ENCODE measurements at regions not wholly inside any gene's neighbourhood (a gene's known extent, or its start where the extent isn't known, plus 50 kb on each side); places are given as distances from the start of the nearest gene placed in this dataset.

- H3K9me3 ChIP-seq (ENCODE audit: control insufficient read depth in 2 of 2, insufficient read depth in 1 of 2, low read length in 1 of 2): no peaks in the 10 kb centered on the region
- no peak for DNase-seq (ENCODE audit: low read depth in 6 of 9, low spot score in 9 of 9)
- WGBS: 93% methylated on average over 1 of the region's 1 CpG
- H3K27me3 ChIP-seq (ENCODE audit: control insufficient read depth in 2 of 2, insufficient read depth in 1 of 2, low read length in 1 of 2): no peaks in the 10 kb centered on the region
- H3K27ac ChIP-seq (ENCODE audit: low read depth in 1 of 2, low read length in 1 of 2): no peak overlapping the region
- no peaks in the 10 kb centered on the region for H3K36me3 ChIP-seq (ENCODE audit: control insufficient read depth in 2 of 2, insufficient read depth in 2 of 2, low read length in 1 of 2)
- H3K4me3 ChIP-seq (ENCODE audit: low read length in 2 of 2): no peak overlapping the region
- no peaks in the 10 kb centered on the region for H3K4me1 ChIP-seq (ENCODE audit: control insufficient read depth in 2 of 2, insufficient read depth in 2 of 2, low read length in 2 of 2)
Observed at GRCh38 chr21:15400905-15401304, 328.9 kb upstream of the USP25 start.

DNA sequence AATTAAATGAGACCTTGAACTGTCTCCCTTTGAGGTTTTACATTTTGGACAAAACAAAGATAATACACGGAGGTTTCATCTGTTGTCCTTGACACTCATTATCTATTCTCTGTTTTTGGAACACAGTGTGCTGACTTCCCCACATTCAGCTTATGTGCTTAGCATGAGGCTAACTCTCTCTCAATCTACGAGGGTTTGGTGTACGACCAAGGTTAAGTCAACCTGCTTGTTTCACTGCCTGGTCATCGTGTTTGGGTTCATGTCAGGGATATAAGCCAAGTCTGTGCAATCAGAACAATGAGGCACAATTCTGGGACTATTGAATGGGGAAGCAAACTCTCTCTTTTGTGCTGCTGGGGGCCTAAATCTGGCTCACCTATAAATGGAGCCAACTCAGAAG lies 328.5 kb upstream of the USP25 start:
- no peak overlapping the region for H3K4me3 ChIP-seq (ENCODE audit: low read length in 2 of 2)
- no peaks in the 10 kb centered on the region for H3K36me3 ChIP-seq (ENCODE audit: control insufficient read depth in 2 of 2, insufficient read depth in 2 of 2, low read length in 1 of 2)
- no peak for DNase-seq (ENCODE audit: low read depth in 6 of 9, low spot score in 9 of 9)
- H3K27ac ChIP-seq (ENCODE audit: low read depth in 1 of 2, low read length in 1 of 2): no peak overlapping the region
- H3K9me3 ChIP-seq (ENCODE audit: control insufficient read depth in 2 of 2, insufficient read depth in 1 of 2, low read length in 1 of 2): no peaks in the 10 kb centered on the region
- WGBS: 97% methylated on average over 4 of the region's 4 CpGs
- no peaks in the 10 kb centered on the region for H3K4me1 ChIP-seq (ENCODE audit: control insufficient read depth in 2 of 2, insufficient read depth in 2 of 2, low read length in 2 of 2)
- H3K27me3 ChIP-seq (ENCODE audit: control insufficient read depth in 2 of 2, insufficient read depth in 1 of 2, low read length in 1 of 2): no peaks in the 10 kb centered on the region

GRCh38 chr21:15405214-15405613 lies 324.6 kb upstream of the USP25 start:
- no peak for DNase-seq (ENCODE audit: low read depth in 6 of 9, low spot score in 9 of 9)
- Histone ChIP-seq H3K27ac (ENCODE audit: low read depth in 1 of 2, low read length in 1 of 2) (no peak overlapping the region), H3K4me3 (ENCODE audit: low read length in 2 of 2) (no peak overlapping the region), H3K9me3 (ENCODE audit: control insufficient read depth in 2 of 2, insufficient read depth in 1 of 2, low read length in 1 of 2) (no peaks in the 10 kb centered on the region), H3K36me3 (ENCODE audit: control insufficient read depth in 2 of 2, insufficient read depth in 2 of 2, low read length in 1 of 2) (no peaks in the 10 kb centered on the region), H3K4me1 (ENCODE audit: control insufficient read depth in 2 of 2, insufficient read depth in 2 of 2, low read length in 2 of 2) (no peaks in the 10 kb centered on the region), H3K27me3 (ENCODE audit: control insufficient read depth in 2 of 2, insufficient read depth in 1 of 2, low read length in 1 of 2) (no peaks in the 10 kb centered on the region)

DNA sequence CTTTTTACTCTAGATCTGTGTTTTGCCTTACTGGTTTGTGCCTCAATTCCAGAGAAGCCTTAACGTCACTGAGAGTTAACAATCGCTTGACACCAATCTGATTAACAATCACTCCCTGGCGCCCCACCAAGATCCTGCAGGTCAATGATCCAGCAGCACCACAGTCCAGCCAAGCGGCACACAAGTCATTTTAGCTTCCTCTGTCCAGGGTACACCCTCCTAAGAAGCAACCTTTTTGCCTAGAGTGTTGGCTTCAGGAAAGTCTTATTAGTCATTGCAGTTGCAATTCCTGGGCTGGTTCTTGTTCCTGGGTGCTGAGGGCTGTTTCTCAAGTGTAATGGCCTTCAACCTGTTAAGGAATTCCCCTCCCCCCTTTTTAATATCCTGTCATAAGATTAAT lies 323.0 kb upstream of the USP25 start:
- Histone ChIP-seq H3K36me3 (ENCODE audit: control insufficient read depth in 2 of 2, insufficient read depth in 2 of 2, low read length in 1 of 2) (no peaks in the 10 kb centered on the region), H3K27ac (ENCODE audit: low read depth in 1 of 2, low read length in 1 of 2) (no peak overlapping the region), H3K9me3 (ENCODE audit: control insufficient read depth in 2 of 2, insufficient read depth in 1 of 2, low read length in 1 of 2) (no peaks in the 10 kb centered on the region), H3K4me1 (ENCODE audit: control insufficient read depth in 2 of 2, insufficient read depth in 2 of 2, low read length in 2 of 2) (no peaks in the 10 kb centered on the region), H3K27me3 (ENCODE audit: control insufficient read depth in 2 of 2, insufficient read depth in 1 of 2, low read length in 1 of 2) (no peaks in the 10 kb centered on the region), H3K4me3 (ENCODE audit: low read length in 2 of 2) (no peak overlapping the region)
- DNase-seq (ENCODE audit: low read depth in 6 of 9, low spot score in 9 of 9): no peak
- 98% methylated on average over 4 of the region's 4 CpGs for WGBS

GRCh38 chr21:15407585-15407984 lies 322.2 kb upstream of the USP25 start:
- Histone ChIP-seq H3K27ac (ENCODE audit: low read depth in 1 of 2, low read length in 1 of 2) (no peak overlapping the region), H3K36me3 (ENCODE audit: control insufficient read depth in 2 of 2, insufficient read depth in 2 of 2, low read length in 1 of 2) (no peaks in the 10 kb centered on the region), H3K9me3 (ENCODE audit: control insufficient read depth in 2 of 2, insufficient read depth in 1 of 2, low read length in 1 of 2) (no peaks in the 10 kb centered on the region), H3K27me3 (ENCODE audit: control insufficient read depth in 2 of 2, insufficient read depth in 1 of 2, low read length in 1 of 2) (no peaks in the 10 kb centered on the region), H3K4me1 (ENCODE audit: control insufficient read depth in 2 of 2, insufficient read depth in 2 of 2, low read length in 2 of 2) (no peaks in the 10 kb centered on the region), H3K4me3 (ENCODE audit: low read length in 2 of 2) (no peak overlapping the region)
- no peak for DNase-seq (ENCODE audit: low read depth in 6 of 9, low spot score in 9 of 9)
- 97% methylated on average over 5 of the region's 5 CpGs for WGBS

GRCh38 chr21:15408089-15408488 lies 321.7 kb upstream of the USP25 start:
- no peak overlapping the region for H3K4me3 ChIP-seq (ENCODE audit: low read length in 2 of 2)
- WGBS: 97% methylated on average over 2 of the region's 2 CpGs
- no peaks in the 10 kb centered on the region for H3K4me1 ChIP-seq (ENCODE audit: control insufficient read depth in 2 of 2, insufficient read depth in 2 of 2, low read length in 2 of 2)
- H3K36me3 ChIP-seq (ENCODE audit: control insufficient read depth in 2 of 2, insufficient read depth in 2 of 2, low read length in 1 of 2): no peaks in the 10 kb centered on the region
- no peak for DNase-seq (ENCODE audit: low read depth in 6 of 9, low spot score in 9 of 9)
- H3K9me3 ChIP-seq (ENCODE audit: control insufficient read depth in 2 of 2, insufficient read depth in 1 of 2, low read length in 1 of 2): no peaks in the 10 kb centered on the region
- no peak overlapping the region for H3K27ac ChIP-seq (ENCODE audit: low read depth in 1 of 2, low read length in 1 of 2)
- H3K27me3 ChIP-seq (ENCODE audit: control insufficient read depth in 2 of 2, insufficient read depth in 1 of 2, low read length in 1 of 2): no peaks in the 10 kb centered on the region

DNA sequence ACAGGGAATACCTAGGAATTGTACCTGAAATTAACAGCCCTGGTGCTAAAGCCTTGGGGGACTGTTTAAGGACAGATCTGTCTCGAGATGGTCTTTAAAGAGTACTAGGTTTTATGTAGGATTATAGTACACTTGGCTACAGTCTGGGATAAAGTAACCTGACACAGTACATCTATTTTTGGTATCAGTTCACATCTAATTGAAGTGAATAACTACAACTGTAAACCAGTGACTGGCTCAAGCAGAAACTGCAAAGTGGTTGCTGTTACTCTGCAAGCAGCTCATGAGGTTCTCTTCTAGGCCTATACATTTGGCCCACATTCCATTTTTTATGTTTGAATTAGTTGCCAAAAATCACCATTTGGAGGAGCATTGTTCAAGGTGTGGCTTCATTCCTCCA lies 320.8 kb upstream of the USP25 start:
- H3K9me3 ChIP-seq (ENCODE audit: control insufficient read depth in 2 of 2, insufficient read depth in 1 of 2, low read length in 1 of 2): no peaks in the 10 kb centered on the region
- no peaks in the 10 kb centered on the region for H3K4me1 ChIP-seq (ENCODE audit: control insufficient read depth in 2 of 2, insufficient read depth in 2 of 2, low read length in 2 of 2)
- H3K4me3 ChIP-seq (ENCODE audit: low read length in 2 of 2): no peak overlapping the region
- H3K36me3 ChIP-seq (ENCODE audit: control insufficient read depth in 2 of 2, insufficient read depth in 2 of 2, low read length in 1 of 2): no peaks in the 10 kb centered on the region
- DNase-seq (ENCODE audit: low read depth in 6 of 9, low spot score in 9 of 9): no peak
- 90% methylated on average over 1 of the region's 1 CpG for WGBS
- H3K27me3 ChIP-seq (ENCODE audit: control insufficient read depth in 2 of 2, insufficient read depth in 1 of 2, low read length in 1 of 2): no peaks in the 10 kb centered on the region
- no peak overlapping the region for H3K27ac ChIP-seq (ENCODE audit: low read depth in 1 of 2, low read length in 1 of 2)

DNA sequence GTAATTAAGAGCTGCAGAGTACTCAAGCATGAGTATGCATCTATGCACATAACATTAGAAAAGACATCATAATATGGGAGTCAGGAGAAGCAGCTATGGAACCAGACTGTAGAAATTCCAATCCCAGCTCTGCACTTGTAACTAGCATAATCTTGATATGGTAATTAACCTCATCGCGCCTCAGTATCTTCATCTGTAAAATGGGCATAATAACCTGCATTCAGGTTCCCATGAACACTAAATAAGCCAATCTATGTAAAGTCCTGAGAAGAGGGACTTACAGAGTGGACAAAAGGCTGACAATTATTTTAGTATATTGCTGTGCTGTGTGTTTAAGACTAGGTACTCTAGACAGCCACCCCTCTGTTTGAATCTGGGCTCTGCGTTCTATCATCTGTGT lies 318.9 kb upstream of the USP25 start:
- Histone ChIP-seq H3K27ac (ENCODE audit: low read depth in 1 of 2, low read length in 1 of 2) (no peak overlapping the region), H3K9me3 (ENCODE audit: control insufficient read depth in 2 of 2, insufficient read depth in 1 of 2, low read length in 1 of 2) (no peaks in the 10 kb centered on the region), H3K36me3 (ENCODE audit: control insufficient read depth in 2 of 2, insufficient read depth in 2 of 2, low read length in 1 of 2) (no peaks in the 10 kb centered on the region), H3K4me1 (ENCODE audit: control insufficient read depth in 2 of 2, insufficient read depth in 2 of 2, low read length in 2 of 2) (no peaks in the 10 kb centered on the region), H3K27me3 (ENCODE audit: control insufficient read depth in 2 of 2, insufficient read depth in 1 of 2, low read length in 1 of 2) (no peaks in the 10 kb centered on the region), H3K4me3 (ENCODE audit: low read length in 2 of 2) (no peak overlapping the region)
- WGBS: 96% methylated on average over 3 of the region's 3 CpGs
- no peak for DNase-seq (ENCODE audit: low read depth in 6 of 9, low spot score in 9 of 9)

DNA sequence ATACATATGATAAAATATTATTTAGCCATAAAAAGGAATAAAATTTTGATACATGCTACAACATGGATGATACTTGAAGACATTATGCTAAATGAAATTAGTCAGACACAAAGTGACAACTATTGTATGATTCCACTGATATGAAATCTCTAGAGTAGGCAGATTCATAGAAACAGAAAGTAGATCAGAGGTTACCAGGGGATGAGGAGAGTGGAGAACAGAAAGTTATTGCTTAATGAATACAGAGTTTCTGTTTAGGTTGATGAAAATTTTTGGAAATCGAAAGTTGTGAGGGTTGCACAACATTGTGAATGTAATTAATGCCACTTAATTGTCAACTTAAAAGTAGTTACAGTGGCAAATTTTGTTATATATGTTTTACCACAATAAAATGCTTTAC lies 315.7 kb upstream of the USP25 start:
- Histone ChIP-seq H3K27ac (ENCODE audit: low read depth in 1 of 2, low read length in 1 of 2) (no peak overlapping the region), H3K36me3 (ENCODE audit: control insufficient read depth in 2 of 2, insufficient read depth in 2 of 2, low read length in 1 of 2) (no peaks in the 10 kb centered on the region), H3K9me3 (ENCODE audit: control insufficient read depth in 2 of 2, insufficient read depth in 1 of 2, low read length in 1 of 2) (no peaks in the 10 kb centered on the region), H3K4me1 (ENCODE audit: control insufficient read depth in 2 of 2, insufficient read depth in 2 of 2, low read length in 2 of 2) (no peaks in the 10 kb centered on the region), H3K27me3 (ENCODE audit: control insufficient read depth in 2 of 2, insufficient read depth in 1 of 2, low read length in 1 of 2) (no peaks in the 10 kb centered on the region), H3K4me3 (ENCODE audit: low read length in 2 of 2) (no peak overlapping the region)
- 85% methylated on average over 1 of the region's 1 CpG for WGBS
- DNase-seq (ENCODE audit: low read depth in 6 of 9, low spot score in 9 of 9): no peak

- WGBS: 37% methylated on average over 2 of the region's 2 CpGs
- H3K4me1 ChIP-seq (ENCODE audit: control insufficient read depth in 2 of 2, insufficient read depth in 2 of 2, low read length in 2 of 2): no peaks in the 10 kb centered on the region
- DNase-seq (ENCODE audit: low read depth in 6 of 9, low spot score in 9 of 9): no peak
Observed at GRCh38 chr21:15415541-15416261, 314.1 kb upstream of the USP25 start.

More at GRCh38 chr21:15415541-15416261, 314.1 kb upstream of the USP25 start:
- Histone ChIP-seq H3K27ac (ENCODE audit: low read depth in 1 of 2, low read length in 1 of 2) (no peak overlapping the region), H3K4me3 (ENCODE audit: low read length in 2 of 2) (no peak overlapping the region), H3K27me3 (ENCODE audit: control insufficient read depth in 2 of 2, insufficient read depth in 1 of 2, low read length in 1 of 2) (no peaks in the 10 kb centered on the region), H3K36me3 (ENCODE audit: control insufficient read depth in 2 of 2, insufficient read depth in 2 of 2, low read length in 1 of 2) (no peaks in the 10 kb centered on the region), H3K9me3 (ENCODE audit: control insufficient read depth in 2 of 2, insufficient read depth in 1 of 2, low read length in 1 of 2) (no peaks in the 10 kb centered on the region)

Measured in thymus (tissue), 11 donors.